ENCODE measurements at regions not wholly inside any gene's neighbourhood (a gene's known extent, or its start where the extent isn't known, plus 50 kb on each side); places are given as distances from the start of the nearest gene placed in this dataset.

DNA sequence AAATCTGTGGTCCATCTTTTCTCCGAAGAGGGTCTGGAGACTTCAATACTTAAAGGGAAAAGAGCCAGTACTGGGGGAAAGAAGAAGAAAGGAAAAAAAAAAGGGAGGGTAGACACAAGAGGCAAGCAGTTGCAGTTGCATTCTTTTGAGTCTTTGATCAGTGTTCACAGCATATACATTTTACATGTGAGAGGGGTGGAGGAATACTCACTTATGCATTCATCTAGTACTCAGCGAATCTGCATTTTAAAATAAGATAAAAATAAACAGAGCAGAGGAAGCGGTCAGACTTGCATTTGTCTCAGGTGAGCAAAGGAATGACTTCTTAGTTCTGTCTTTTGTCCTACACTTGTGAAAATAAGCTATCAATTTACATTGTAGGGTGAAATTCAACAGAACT lies 275.6 kb downstream of the SLC7A11 start:
- no peaks in the 10 kb centered on the region for H3F3A ChIP-seq (ENCODE audit: insufficient read depth, low read length, poor library complexity, severe bottlenecking)
- H3K27ac ChIP-seq (ENCODE audit: low read length) = no peak overlapping the region
- H3K79me2 ChIP-seq (replicated peaks; ENCODE audit: insufficient read depth, low read length) = no peaks in the 10 kb centered on the region
- H2AFZ ChIP-seq (ENCODE audit: low read depth, low read length) = no peak overlapping the region
- H3K9me3 ChIP-seq (ENCODE audit: low read length) = no peaks in the 10 kb centered on the region
- no peak overlapping the region for H3K4me2 ChIP-seq (ENCODE audit: low read length)
- H3K4me3 ChIP-seq (ENCODE audit: low read length) = no peak overlapping the region
- no peak for TF ChIP-seq TAF1 (IDR thresholded peaks at IDR 0.05; ENCODE audit: low read depth)
- no peak for TF ChIP-seq EZH2 (IDR thresholded peaks at IDR 0.05; ENCODE audit: borderline replicate concordance, insufficient read depth, low read length, poor library complexity, severe bottlenecking)
- no peak for TF ChIP-seq RAD21 (conservative IDR thresholded peaks at IDR 0.05)
- TF ChIP-seq MXI1 (conservative IDR thresholded peaks at IDR 0.05; ENCODE audit: poor library complexity, severe bottlenecking) = no peak
- TF ChIP-seq EP300 (conservative IDR thresholded peaks at IDR 0.05; ENCODE audit: poor library complexity, severe bottlenecking) = no peak
- TF ChIP-seq SMC3 (conservative IDR thresholded peaks at IDR 0.05; ENCODE audit: poor library complexity) = no peak
- TF ChIP-seq, protein P1, sequence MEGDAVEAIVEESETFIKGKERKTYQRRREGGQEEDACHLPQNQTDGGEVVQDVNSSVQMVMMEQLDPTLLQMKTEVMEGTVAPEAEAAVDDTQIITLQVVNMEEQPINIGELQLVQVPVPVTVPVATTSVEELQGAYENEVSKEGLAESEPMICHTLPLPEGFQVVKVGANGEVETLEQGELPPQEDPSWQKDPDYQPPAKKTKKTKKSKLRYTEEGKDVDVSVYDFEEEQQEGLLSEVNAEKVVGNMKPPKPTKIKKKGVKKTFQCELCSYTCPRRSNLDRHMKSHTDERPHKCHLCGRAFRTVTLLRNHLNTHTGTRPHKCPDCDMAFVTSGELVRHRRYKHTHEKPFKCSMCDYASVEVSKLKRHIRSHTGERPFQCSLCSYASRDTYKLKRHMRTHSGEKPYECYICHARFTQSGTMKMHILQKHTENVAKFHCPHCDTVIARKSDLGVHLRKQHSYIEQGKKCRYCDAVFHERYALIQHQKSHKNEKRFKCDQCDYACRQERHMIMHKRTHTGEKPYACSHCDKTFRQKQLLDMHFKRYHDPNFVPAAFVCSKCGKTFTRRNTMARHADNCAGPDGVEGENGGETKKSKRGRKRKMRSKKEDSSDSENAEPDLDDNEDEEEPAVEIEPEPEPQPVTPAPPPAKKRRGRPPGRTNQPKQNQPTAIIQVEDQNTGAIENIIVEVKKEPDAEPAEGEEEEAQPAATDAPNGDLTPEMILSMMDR (IDR thresholded peaks at IDR 0.05; ENCODE audit: poor library complexity, severe bottlenecking) = no peak
- TF ChIP-seq POLR2AphosphoS5 (IDR thresholded peaks at IDR 0.05) = no peak
- TF ChIP-seq, protein P2, sequence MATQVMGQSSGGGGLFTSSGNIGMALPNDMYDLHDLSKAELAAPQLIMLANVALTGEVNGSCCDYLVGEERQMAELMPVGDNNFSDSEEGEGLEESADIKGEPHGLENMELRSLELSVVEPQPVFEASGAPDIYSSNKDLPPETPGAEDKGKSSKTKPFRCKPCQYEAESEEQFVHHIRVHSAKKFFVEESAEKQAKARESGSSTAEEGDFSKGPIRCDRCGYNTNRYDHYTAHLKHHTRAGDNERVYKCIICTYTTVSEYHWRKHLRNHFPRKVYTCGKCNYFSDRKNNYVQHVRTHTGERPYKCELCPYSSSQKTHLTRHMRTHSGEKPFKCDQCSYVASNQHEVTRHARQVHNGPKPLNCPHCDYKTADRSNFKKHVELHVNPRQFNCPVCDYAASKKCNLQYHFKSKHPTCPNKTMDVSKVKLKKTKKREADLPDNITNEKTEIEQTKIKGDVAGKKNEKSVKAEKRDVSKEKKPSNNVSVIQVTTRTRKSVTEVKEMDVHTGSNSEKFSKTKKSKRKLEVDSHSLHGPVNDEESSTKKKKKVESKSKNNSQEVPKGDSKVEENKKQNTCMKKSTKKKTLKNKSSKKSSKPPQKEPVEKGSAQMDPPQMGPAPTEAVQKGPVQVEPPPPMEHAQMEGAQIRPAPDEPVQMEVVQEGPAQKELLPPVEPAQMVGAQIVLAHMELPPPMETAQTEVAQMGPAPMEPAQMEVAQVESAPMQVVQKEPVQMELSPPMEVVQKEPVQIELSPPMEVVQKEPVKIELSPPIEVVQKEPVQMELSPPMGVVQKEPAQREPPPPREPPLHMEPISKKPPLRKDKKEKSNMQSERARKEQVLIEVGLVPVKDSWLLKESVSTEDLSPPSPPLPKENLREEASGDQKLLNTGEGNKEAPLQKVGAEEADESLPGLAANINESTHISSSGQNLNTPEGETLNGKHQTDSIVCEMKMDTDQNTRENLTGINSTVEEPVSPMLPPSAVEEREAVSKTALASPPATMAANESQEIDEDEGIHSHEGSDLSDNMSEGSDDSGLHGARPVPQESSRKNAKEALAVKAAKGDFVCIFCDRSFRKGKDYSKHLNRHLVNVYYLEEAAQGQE (IDR thresholded peaks at IDR 0.05; ENCODE audit: borderline replicate concordance) = no peak
- H3K9ac ChIP-seq (ENCODE audit: low read length) = no peak overlapping the region
- no peaks in the 10 kb centered on the region for H3K9me2 ChIP-seq (ENCODE audit: insufficient read depth, low read length)
- no peaks in the 10 kb centered on the region for H3K27me3 ChIP-seq (ENCODE audit: insufficient read depth, low read depth, low read length)
- H3K36me3 ChIP-seq (ENCODE audit: insufficient read depth, low read length) = no peaks in the 10 kb centered on the region
- no peaks in the 10 kb centered on the region for H4K20me1 ChIP-seq (ENCODE audit: insufficient read depth)

DNA sequence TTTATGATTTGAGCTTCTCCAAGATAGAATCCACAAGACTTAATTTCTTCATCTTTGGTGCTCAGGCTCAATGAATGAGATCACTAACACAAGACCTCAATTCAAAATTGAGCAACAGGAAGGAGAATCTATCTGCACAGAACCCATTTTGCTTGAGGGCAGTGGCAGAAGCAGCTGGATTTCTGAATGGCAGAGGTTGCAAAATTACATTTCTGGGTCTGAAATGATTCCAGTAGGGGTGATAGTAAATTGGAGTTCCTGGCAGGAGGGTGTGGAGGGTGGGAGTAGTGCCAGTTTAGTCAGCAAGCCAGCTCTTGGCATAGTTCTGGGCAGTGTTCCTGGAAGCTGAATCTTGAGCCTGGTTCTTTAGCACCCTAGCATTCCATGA lies 281.1 kb downstream of the SLC7A11 start:
- no peaks in the 10 kb centered on the region for H3F3A ChIP-seq (ENCODE audit: insufficient read depth, low read length, poor library complexity, severe bottlenecking)
- H3K36me3 ChIP-seq (ENCODE audit: insufficient read depth, low read length) = no peaks in the 10 kb centered on the region
- no peak overlapping the region for H2AFZ ChIP-seq (ENCODE audit: low read depth, low read length)
- no peaks in the 10 kb centered on the region for H3K9me2 ChIP-seq (ENCODE audit: insufficient read depth, low read length)
- H3K4me3 ChIP-seq (ENCODE audit: low read length) = no peak overlapping the region
- H3K27ac ChIP-seq (ENCODE audit: low read length) = no peak overlapping the region
- no peaks in the 10 kb centered on the region for H3K27me3 ChIP-seq (ENCODE audit: insufficient read depth, low read depth, low read length)
- H3K9ac ChIP-seq (ENCODE audit: low read length) = no peak overlapping the region
- H3K9me3 ChIP-seq (ENCODE audit: low read length) = no peaks in the 10 kb centered on the region
- H4K20me1 ChIP-seq (ENCODE audit: insufficient read depth) = no peaks in the 10 kb centered on the region
- no peaks in the 10 kb centered on the region for H3K79me2 ChIP-seq (replicated peaks; ENCODE audit: insufficient read depth, low read length)
- H3K4me2 ChIP-seq (ENCODE audit: low read length) = no peak overlapping the region
- TF ChIP-seq EP300 (conservative IDR thresholded peaks at IDR 0.05; ENCODE audit: poor library complexity, severe bottlenecking) (no peak), RAD21 (conservative IDR thresholded peaks at IDR 0.05) (no peak), EZH2 (IDR thresholded peaks at IDR 0.05; ENCODE audit: borderline replicate concordance, insufficient read depth, low read length, poor library complexity, severe bottlenecking) (no peak), POLR2AphosphoS5 (IDR thresholded peaks at IDR 0.05) (no peak)
